Endothelial cell of umbilical vein (primary cell): ENCODE measurements at regions not wholly inside any gene's neighbourhood (a gene's known extent, or its start where the extent isn't known, plus 50 kb on each side); places are given as distances from the start of the nearest gene placed in this dataset.

Experiments
- BruUV-seq: library from RNA; stranded (reverse); fragments of 400-500 nt; replicated peaks from 2 replicates; lab custom pipeline; 2021; lab: Mats Ljungman, UMichigan
- CTCF ChIA-PET: fragments of 300-600, 350-600 bp; sonication (Branson Sonifier 250); formaldehyde crosslinking; loops from one replicate; lab custom pipeline; 2021; ENCODE audit warnings: antibody characterized with exemption, inconsistent platforms; lab: Charles Lee
- POLR2A ChIA-PET: fragments of 300-600, 350-600 bp; sonication (Branson Sonifier 250); formaldehyde crosslinking; loops from one replicate; lab custom pipeline; 2021; ENCODE audit warnings: antibody characterized with exemption, inconsistent platforms; lab: Charles Lee
- DNase-seq: peaks from one replicate; pipeline ENCODE4 v3.0.0-alpha.2; 2011; ENCODE audit warnings: low read depth, low spot score
- FAIRE-seq: peaks from 2 replicates; lab custom pipeline; 2011; peaks lifted over from hg19 to GRCh38; lab: Jason Lieb, UNC
- H2AFZ ChIP-seq: 2 replicates; pipeline ENCODE4 v1.6.0; 2012; ENCODE audit warnings: low read depth, low read length, control low read depth, inconsistent platforms
- H3K27ac ChIP-seq: 2 replicates; pipeline ENCODE4 v1.5.1; 2011; ENCODE audit warnings: low read depth, mild to moderate bottlenecking, control low read depth, low read length, moderate library complexity; ENCODE audit not compliant: insufficient read depth
- H3K27me3 ChIP-seq, 2 experiments: 2 replicates each; pipeline versions ENCODE4 v1.6.0 to v1.6.1; 2011; ENCODE audit warnings: low read length in 2 of 2, mixed read lengths in 1 of 2; ENCODE audit not compliant: control insufficient read depth in 2 of 2, insufficient read depth in 2 of 2
- H3K36me3 ChIP-seq, 2 experiments: 2 replicates in 1 of 2; 3 replicates in 1 of 2; pipeline ENCODE4 v1.5.1; 2011; ENCODE audit warnings: low read length in 2 of 2, mild to moderate bottlenecking in 1 of 2, moderate library complexity in 1 of 2; ENCODE audit not compliant: control insufficient read depth in 2 of 2, insufficient read depth in 2 of 2; ENCODE audit errors: extremely low read depth in 1 of 2
- H3K4me1 ChIP-seq: 3 replicates; pipeline ENCODE4 v1.5.1; 2011; ENCODE audit warnings: mild to moderate bottlenecking, low read length; ENCODE audit not compliant: control insufficient read depth, insufficient read depth; ENCODE audit errors: extremely low read depth
- H3K4me2 ChIP-seq: 2 replicates; pipeline ENCODE4 v1.6.1; 2011; ENCODE audit warnings: low read length, control low read depth, mixed read lengths; ENCODE audit not compliant: insufficient read depth
- H3K4me3 ChIP-seq, 3 experiments: fragments of 200-600 bp in 1 of 3; sonication (generic), shearing (Covaris generic) in 1 of 3; replicated peaks in 1 of 3; 2 replicates each; pipeline ENCODE4 v1.5.1; 2011 to 2016; ENCODE audit warnings: control low read depth in 3 of 3, low read length in 3 of 3, mild to moderate bottlenecking in 2 of 3, inconsistent platforms in 1 of 3, low read depth in 1 of 3, moderate library complexity in 1 of 3; ENCODE audit not compliant: insufficient read depth in 1 of 3
- H3K79me2 ChIP-seq: 2 replicates; pipeline ENCODE4 v1.6.0; 2012; ENCODE audit warnings: low read length, inconsistent platforms; ENCODE audit not compliant: control insufficient read depth, insufficient read depth
- H3K9ac ChIP-seq: replicated peaks from 2 replicates; pipeline ENCODE3; 2011; ENCODE audit warnings: low read length, control low read depth; ENCODE audit not compliant: insufficient read depth; ENCODE audit errors: extremely low read depth
- H3K9me1 ChIP-seq: replicated peaks from 3 replicates; pipeline ENCODE4 v1.6.0; 2011; ENCODE audit warnings: mild to moderate bottlenecking, low read length; ENCODE audit not compliant: control insufficient read depth, insufficient read depth; ENCODE audit errors: extremely low read depth
- H3K9me3 ChIP-seq: replicated peaks from 2 replicates; pipeline ENCODE4 v1.5.1; 2012; ENCODE audit warnings: low read length, inconsistent platforms; ENCODE audit not compliant: control insufficient read depth, insufficient read depth
- H4K20me1 ChIP-seq: replicated peaks from 2 replicates; pipeline ENCODE3; 2011; ENCODE audit warnings: mild to moderate bottlenecking, low read length; ENCODE audit not compliant: control insufficient read depth, insufficient read depth; ENCODE audit errors: extremely low read depth
- CTCF ChIP-seq, 2 donors: IDR thresholded peaks; 1 replicate in 1 of 2; 2 replicates in 1 of 2; pipeline ENCODE4 v1.5.1; 2011; ENCODE audit warnings: low read length in 2 of 2, mild to moderate bottlenecking in 2 of 2, moderate library complexity in 2 of 2, control low read depth in 1 of 2, inconsistent platforms in 1 of 2, low read depth in 1 of 2; ENCODE audit not compliant: insufficient read depth in 1 of 2; ENCODE audit errors: extremely low read depth in 1 of 2
- EZH2 ChIP-seq: IDR thresholded peaks from 2 replicates; pipeline ENCODE4 v1.6.1; 2012; ENCODE audit warnings: borderline replicate concordance, low read depth, mild to moderate bottlenecking, moderate library complexity, low read length, inconsistent platforms; ENCODE audit not compliant: severe bottlenecking
- FOS ChIP-seq: IDR thresholded peaks from 2 replicates; pipeline ENCODE4 v1.6.1; 2011; ENCODE audit warnings: mild to moderate bottlenecking, low read length, moderate library complexity, borderline replicate concordance; ENCODE audit not compliant: insufficient read depth
- GATA2 ChIP-seq: IDR thresholded peaks from 2 replicates; pipeline ENCODE4 v1.7.0; 2011; ENCODE audit warnings: low read depth, mild to moderate bottlenecking, moderate library complexity, mixed read lengths, low read length; ENCODE audit not compliant: insufficient read length, insufficient read depth
- JUN ChIP-seq: IDR thresholded peaks from 2 replicates; pipeline ENCODE4 v1.6.1; 2011; ENCODE audit warnings: borderline replicate concordance, low read depth; ENCODE audit not compliant: insufficient read length, insufficient read depth
- MAX ChIP-seq: IDR thresholded peaks from 2 replicates; pipeline ENCODE4 v1.6.1; 2011; ENCODE audit not compliant: insufficient read depth, insufficient read length
- MYC ChIP-seq: IDR thresholded peaks from one replicate; pipeline ENCODE4 v1.6.1; 2011; ENCODE audit warnings: mild to moderate bottlenecking, low read depth, low read length
- POLR2A ChIP-seq: IDR thresholded peaks from 2 replicates; pipeline ENCODE4 v1.6.1; 2012; ENCODE audit warnings: low read depth, mild to moderate bottlenecking, control low read depth, low read length
- POLR2AphosphoS5 ChIP-seq: IDR thresholded peaks from 2 replicates; pipeline ENCODE4 v1.6.1; 2012; ENCODE audit warnings: low read depth, mild to moderate bottlenecking, control low read depth, low read length, moderate library complexity; ENCODE audit not compliant: insufficient read depth
- dilution Hi-C: fragments of 300-500 bp; cut with MboI; formaldehyde crosslinking; loops from one replicate; pipeline ENCODE4 v1.15.0; 2019; ENCODE audit warnings: low sequenced_read_pairs; ENCODE audit not compliant: extremely low pct_ligation_motif_present
- intact Hi-C: fragments of 100-400 bp; cut with micrococcal nuclease; formaldehyde crosslinking; loops from one replicate; pipeline ENCODE4 v1.10.0; 2022

GRCh38 chr2:71801969-71802368, 345.7 kb downstream of the CYP26B1 start:
- H4K20me1 ChIP-seq: no peaks in the 10 kb centered on the region
- H3K4me3 ChIP-seq: no peak overlapping the region
- H3K9me3 ChIP-seq: no peaks in the 10 kb centered on the region
- ChIA-PET POLR2A (no interaction called here), CTCF (interaction anchor here (0.6 to 9.6 kb wide), 10 partner anchors 21 to 778 kb away, joined by 3 to 70 read pairs (median 8); partner anchors contain the start of gene CYP26B1)
- no peak overlapping the region for H3K9ac ChIP-seq
- no peaks in the 10 kb centered on the region for H3K79me2 ChIP-seq
- no TSS peak for BruUV-seq
- peaks cover 9 to 17% of the 10 kb centered on the region in 2 experiments for H3K27me3 ChIP-seq
- no peaks in the 10 kb centered on the region for H3K9me1 ChIP-seq
- FAIRE-seq (peak; percentile 75), DNase-seq (peak; percentile 47)
- dilution Hi-C loops: no loop called here
- no peaks in the 10 kb centered on the region for H3K36me3 ChIP-seq
- no peak overlapping the region for H3K27ac ChIP-seq
- no peaks in the 10 kb centered on the region for H3K4me1 ChIP-seq
- TF ChIP-seq GATA2 (no peak), MAX (no peak), CTCF (IDR thresholded peaks at IDR 0.05; ENCODE audit: extremely low read depth in 1 of 2, insufficient read depth in 1 of 2, low read depth in 1 of 2, low read length in 2 of 2) (peak; percentile 33 to 60), EZH2 (no peak)
- intact Hi-C loops: loop anchor here (1.0 to 5.0 kb wide), 5 partner anchors 195 to 777 kb away; no protein-coding TSS in a partner anchor
- H3K4me2 ChIP-seq: no peak overlapping the region
- H2AFZ ChIP-seq: no peak overlapping the region

GRCh38 chr2:71801556-71801955, 346.1 kb downstream of the CYP26B1 start:
- POLR2A ChIA-PET: no interaction called here
- dilution Hi-C loops: no loop called here
- BruUV-seq: no TSS peak

More at GRCh38 chr2:71801556-71801955, 346.1 kb downstream of the CYP26B1 start:
- Histone ChIP-seq H4K20me1 (no peaks in the 10 kb centered on the region), H3K27ac (no peak overlapping the region), H3K9me1 (no peaks in the 10 kb centered on the region), H3K4me2 (no peak overlapping the region), H3K27me3 (peaks cover 9 to 15% of the 10 kb centered on the region in 2 experiments), H3K4me1 (no peaks in the 10 kb centered on the region), H3K36me3 (no peaks in the 10 kb centered on the region), H3K4me3 (no peak overlapping the region), H2AFZ (no peak overlapping the region), H3K79me2 (no peaks in the 10 kb centered on the region), H3K9me3 (no peaks in the 10 kb centered on the region), H3K9ac (no peak overlapping the region)
- no peak for FAIRE-seq
- CTCF ChIA-PET: interaction anchor here (0.6 to 9.6 kb wide), 8 partner anchors 21 to 778 kb away, joined by 3 to 70 read pairs (median 14); partner anchors contain the start of gene CYP26B1
- no peak for DNase-seq
- no peak for TF ChIP-seq FOS
- no peak for TF ChIP-seq MAX
- no peak for TF ChIP-seq JUN
- no peak for TF ChIP-seq CTCF (IDR thresholded peaks at IDR 0.05; ENCODE audit: extremely low read depth in 1 of 2, insufficient read depth in 1 of 2, low read depth in 1 of 2, low read length in 2 of 2)
- no peak for TF ChIP-seq EZH2
- TF ChIP-seq POLR2AphosphoS5: no peak
- TF ChIP-seq MYC: no peak
- TF ChIP-seq GATA2: no peak
- TF ChIP-seq POLR2A: no peak
- intact Hi-C loops: loop anchor here (2.0 to 5.0 kb wide), 2 partner anchors 196 to 777 kb away; no protein-coding TSS in a partner anchor
